GM23248 (cell line): ENCODE measurements at regions not wholly inside any gene's neighbourhood (a gene's known extent, or its start where the extent isn't known, plus 50 kb on each side); places are given as distances from the start of the nearest gene placed in this dataset.

ENCODE experiments used
- EZH2 ChIP-seq: fragments of 200-600 bp; sonication (generic); IDR thresholded peaks from 2 replicates; pipeline ENCODE4 v1.6.1; 2018; ENCODE audit warnings: antibody characterized with exemption, mild to moderate bottlenecking; ENCODE audit not compliant: insufficient read depth, poor library complexity, severe bottlenecking
- EZH2phosphoT487 ChIP-seq: fragments of 200-600 bp; sonication (generic); IDR thresholded peaks from 2 replicates; pipeline ENCODE4 v1.6.1; 2018; ENCODE audit warnings: antibody characterized with exemption, moderate library complexity, mild to moderate bottlenecking, low read depth; ENCODE audit not compliant: insufficient read depth

DNA sequence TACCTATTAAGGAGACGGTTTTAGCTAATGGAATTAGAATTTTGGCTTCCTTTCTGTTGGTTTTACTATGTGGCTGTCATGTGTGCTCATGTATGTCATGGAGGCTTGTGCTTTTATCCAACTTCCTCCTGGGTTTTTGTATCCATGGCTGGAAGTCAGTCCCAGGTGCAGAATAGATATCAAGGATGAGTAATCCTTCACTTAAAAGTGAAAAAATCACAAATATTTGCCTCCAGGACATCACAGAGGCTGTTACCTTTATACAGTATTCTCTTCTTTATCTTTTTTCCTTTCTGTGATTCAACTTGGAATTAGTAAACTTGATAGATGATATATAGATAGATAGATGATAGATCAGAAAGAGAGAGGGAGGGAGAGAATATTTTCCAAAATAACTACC, 706.8 kb downstream of the GALC start:
- TF ChIP-seq EZH2, result no peak
- TF ChIP-seq EZH2phosphoT487, result no peak
